ENCODE measurements at regions not wholly inside any gene's neighbourhood (a gene's known extent, or its start where the extent isn't known, plus 50 kb on each side); places are given as distances from the start of the nearest gene placed in this dataset.

- POLR2A ChIA-PET = interaction anchor here (0.6 kb wide), 1 partner anchor 557 kb away, joined by 3 read pairs; no protein-coding TSS in a partner anchor
- Histone ChIP-seq H3K9me2 (ENCODE audit: insufficient read depth, low read length) (no peaks in the 10 kb centered on the region), H3K27ac (ENCODE audit: low read depth, low read length, poor library complexity, severe bottlenecking) (no peak overlapping the region), H3K9me3 (ENCODE audit: low read length) (no peaks in the 10 kb centered on the region), H2AFZ (ENCODE audit: low read length) (no peak overlapping the region), H4K20me1 (ENCODE audit: insufficient read depth, low read length) (no peaks in the 10 kb centered on the region), H3K4me3 (ENCODE audit: low read depth, low read length, poor library complexity, severe bottlenecking) (no peak overlapping the region), H3K4me1 (ENCODE audit: insufficient read depth, low read length, poor library complexity, severe bottlenecking) (no peaks in the 10 kb centered on the region), H3K79me2 (ENCODE audit: insufficient read depth, low read depth, low read length) (no peaks in the 10 kb centered on the region), H3K4me2 (ENCODE audit: low read length) (no peak overlapping the region), H3K36me3 (ENCODE audit: insufficient read depth, low read length) (no peaks in the 10 kb centered on the region)
- intact Hi-C loops (cut with micrococcal nuclease; ENCODE audit: unreplicated experiment) = no loop called here
- DNase-seq (ENCODE audit: low spot score) = no peak
- CTCF ChIA-PET (ENCODE audit: unreplicated experiment) = no interaction called here
- no TSS peak for BruUV-seq (replicated peaks)
- no peak for TF ChIP-seq EZH2phosphoT487 (IDR thresholded peaks at IDR 0.05; ENCODE audit: borderline replicate concordance, low read depth, low read length)
Measured at GRCh38 chr3:197438906-197439305, 116.9 kb downstream of the BDH1 start.

- TF ChIP-seq EZH2phosphoT487 (IDR thresholded peaks at IDR 0.05; ENCODE audit: borderline replicate concordance, low read depth, low read length) (no peak), CTCF (conservative IDR thresholded peaks at IDR 0.05; ENCODE audit: low read length) (no peak)
- no TSS peak for BruUV-seq (replicated peaks)
- intact Hi-C loops (cut with micrococcal nuclease; ENCODE audit: unreplicated experiment) = no loop called here
- ChIA-PET POLR2A (no interaction called here), CTCF (ENCODE audit: unreplicated experiment) (no interaction called here)
- Histone ChIP-seq H3K27ac (ENCODE audit: low read depth, low read length, poor library complexity, severe bottlenecking) (no peak overlapping the region), H3K36me3 (ENCODE audit: insufficient read depth, low read length) (no peaks in the 10 kb centered on the region), H3K79me2 (ENCODE audit: insufficient read depth, low read depth, low read length) (no peaks in the 10 kb centered on the region), H4K20me1 (ENCODE audit: insufficient read depth, low read length) (no peaks in the 10 kb centered on the region), H2AFZ (ENCODE audit: low read length) (no peak overlapping the region), H3K4me1 (ENCODE audit: insufficient read depth, low read length, poor library complexity, severe bottlenecking) (no peaks in the 10 kb centered on the region), H3K9me3 (ENCODE audit: low read length) (no peaks in the 10 kb centered on the region), H3K4me3 (ENCODE audit: low read depth, low read length, poor library complexity, severe bottlenecking) (no peak overlapping the region), H3K4me2 (ENCODE audit: low read length) (no peak overlapping the region), H3K9me2 (ENCODE audit: insufficient read depth, low read length) (no peaks in the 10 kb centered on the region)
- DNase-seq (ENCODE audit: low spot score) = no peak
Measured at GRCh38 chr3:197435426-197435825, 120.3 kb downstream of the BDH1 start.

- POLR2A ChIA-PET = no interaction called here
- BruUV-seq (replicated peaks) = no TSS peak
- Histone ChIP-seq H3K27ac (ENCODE audit: low read depth, low read length, poor library complexity, severe bottlenecking) (no peak overlapping the region), H3K4me3 (ENCODE audit: low read depth, low read length, poor library complexity, severe bottlenecking) (no peak overlapping the region), H4K20me1 (ENCODE audit: insufficient read depth, low read length) (no peaks in the 10 kb centered on the region), H3K79me2 (ENCODE audit: insufficient read depth, low read depth, low read length) (no peaks in the 10 kb centered on the region), H3K9me2 (ENCODE audit: insufficient read depth, low read length) (no peaks in the 10 kb centered on the region), H3K36me3 (ENCODE audit: insufficient read depth, low read length) (no peaks in the 10 kb centered on the region), H3K4me2 (ENCODE audit: low read length) (no peak overlapping the region), H3K9me3 (ENCODE audit: low read length) (no peaks in the 10 kb centered on the region), H2AFZ (ENCODE audit: low read length) (no peak overlapping the region), H3K4me1 (ENCODE audit: insufficient read depth, low read length, poor library complexity, severe bottlenecking) (no peaks in the 10 kb centered on the region)
- CTCF ChIA-PET (ENCODE audit: unreplicated experiment) = no interaction called here
- DNase-seq (ENCODE audit: low spot score) = no peak
- intact Hi-C loops (cut with micrococcal nuclease; ENCODE audit: unreplicated experiment) = no loop called here
- TF ChIP-seq CTCF (conservative IDR thresholded peaks at IDR 0.05; ENCODE audit: low read length) (no peak), EZH2phosphoT487 (IDR thresholded peaks at IDR 0.05; ENCODE audit: borderline replicate concordance, low read depth, low read length) (no peak)
Measured at GRCh38 chr3:197434830-197435229, 120.9 kb downstream of the BDH1 start.
